SU-DHL-6 (cell line): ENCODE measurements at regions not wholly inside any gene's neighbourhood (a gene's known extent, or its start where the extent isn't known, plus 50 kb on each side); places are given as distances from the start of the nearest gene placed in this dataset.

Experiments used
- H2AFZ ChIP-seq: fragments of 200-600 bp; sonication (generic); 2 replicates; pipeline ENCODE4 v1.6.1; 2014; ENCODE audit warnings: low read depth, mild to moderate bottlenecking, moderate library complexity, mixed read lengths, antibody characterized with exemption, low read length; ENCODE audit not compliant: severe bottlenecking
- H3F3A ChIP-seq: fragments of 200-600 bp; shearing (Covaris generic); 2 replicates; pipeline ENCODE4 v1.6.0; 2016; ENCODE audit warnings: antibody characterized with exemption, mild to moderate bottlenecking; ENCODE audit not compliant: insufficient read depth
- H3K27ac ChIP-seq: fragments of 200-600 bp; sonication (generic); 2 replicates; pipeline ENCODE4 v1.5.1; 2016; ENCODE audit warnings: low read depth, mild to moderate bottlenecking, low read length, moderate library complexity, mixed read lengths
- H3K27me3 ChIP-seq: fragments of 200-600 bp; sonication (generic), shearing (Covaris generic); 2 replicates; pipeline ENCODE4 v1.6.0; 2014; ENCODE audit warnings: mild to moderate bottlenecking, low read length
- H3K36me3 ChIP-seq: fragments of 200-600 bp; sonication (generic); 2 replicates; pipeline ENCODE4 v1.6.1; 2014; ENCODE audit warnings: mild to moderate bottlenecking, low read length, mixed read lengths
- H3K4me2 ChIP-seq: fragments of 300-600, 200-600 bp; shearing (Covaris generic), sonication (generic); 2 replicates; pipeline ENCODE4 v1.6.0; 2014; ENCODE audit warnings: low read length, low read depth, mild to moderate bottlenecking; ENCODE audit not compliant: poor library complexity, severe bottlenecking
- H3K4me3 ChIP-seq: fragments of 200-600 bp; sonication (generic); 2 replicates; pipeline ENCODE4 v1.5.1; 2014; ENCODE audit warnings: antibody characterized with exemption, low read length, mild to moderate bottlenecking, mixed read lengths; ENCODE audit not compliant: insufficient read depth, poor library complexity, severe bottlenecking
- H3K79me2 ChIP-seq: fragments of 200-600 bp; sonication (generic); 2 replicates; pipeline ENCODE4 v1.6.1; 2014; ENCODE audit warnings: mild to moderate bottlenecking, low read length, moderate library complexity; ENCODE audit not compliant: insufficient read depth
- H3K9ac ChIP-seq: fragments of 200-600 bp; sonication (generic); 2 replicates; pipeline ENCODE4 v1.7.0; 2014; ENCODE audit warnings: mild to moderate bottlenecking, low read length
- H3K9me2 ChIP-seq: fragments of 200-600 bp; sonication (generic); replicated peaks from 2 replicates; pipeline ENCODE4 v1.6.1; 2014; ENCODE audit warnings: low read length; ENCODE audit not compliant: insufficient read depth
- H3K9me3 ChIP-seq: fragments of 200-600 bp; sonication (generic); 2 replicates; pipeline ENCODE4 v1.6.1; 2014; ENCODE audit warnings: low read length, mixed read lengths; ENCODE audit not compliant: insufficient read depth
- H4K20me1 ChIP-seq: fragments of 200-600 bp; sonication (generic); 2 replicates; pipeline ENCODE4 v1.6.1; 2014; ENCODE audit warnings: low read depth, mild to moderate bottlenecking, antibody characterized with exemption, low read length, moderate library complexity, mixed read lengths
- EZH2phosphoT487 ChIP-seq: fragments of 200-600 bp; sonication (generic), shearing (Covaris generic); conservative IDR thresholded peaks from 2 replicates; pipeline ENCODE4 v1.6.1; 2018; ENCODE audit warnings: mild to moderate bottlenecking, antibody characterized with exemption, low read length, moderate library complexity, mixed read lengths
- TF ChIP-seq, protein P1 (sequence below): fragments of 200-600 bp; sonication (generic); IDR thresholded peaks from one replicate; pipeline ENCODE4 v1.5.1; 2017; ENCODE audit warnings: antibody characterized with exemption, mild to moderate bottlenecking, low read length, moderate library complexity; ENCODE audit not compliant: insufficient read depth, poor library complexity, severe bottlenecking

DNA sequence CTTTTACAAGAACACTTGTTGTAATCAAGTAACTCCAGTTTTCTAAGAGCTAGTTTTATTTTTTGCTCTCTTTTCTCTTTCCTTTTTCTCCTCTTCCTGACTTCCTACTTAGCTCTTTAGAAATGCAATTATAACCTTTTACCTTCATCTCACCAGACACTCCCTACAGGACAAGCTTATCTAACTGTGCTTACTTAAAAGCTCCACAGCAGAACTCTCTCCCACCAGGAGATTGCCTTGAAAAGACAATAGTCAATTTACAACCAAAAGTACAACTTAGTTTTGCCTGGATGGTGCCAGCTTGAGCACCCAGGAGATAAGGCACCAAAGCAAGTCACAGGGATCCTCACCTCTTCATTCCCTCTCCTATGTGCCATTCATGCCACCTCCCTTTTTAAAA, 573.8 kb upstream of the LMCD1 start:
- Histone ChIP-seq H3K27me3 (no peaks in the 10 kb centered on the region), H3K4me2 (no peak overlapping the region), H3K9ac (no peak overlapping the region), H3K27ac (no peak overlapping the region), H3K79me2 (no peaks in the 10 kb centered on the region), H3K4me3 (no peak overlapping the region), H3F3A (no peaks in the 10 kb centered on the region), H3K36me3 (no peaks in the 10 kb centered on the region), H3K9me3 (no peaks in the 10 kb centered on the region), H3K9me2 (no peaks in the 10 kb centered on the region; the same call in 1 of the 2 replicates), H2AFZ (no peak overlapping the region), H4K20me1 (no peaks in the 10 kb centered on the region)
- TF ChIP-seq EZH2phosphoT487, result no peak
- TF ChIP-seq, protein P1, sequence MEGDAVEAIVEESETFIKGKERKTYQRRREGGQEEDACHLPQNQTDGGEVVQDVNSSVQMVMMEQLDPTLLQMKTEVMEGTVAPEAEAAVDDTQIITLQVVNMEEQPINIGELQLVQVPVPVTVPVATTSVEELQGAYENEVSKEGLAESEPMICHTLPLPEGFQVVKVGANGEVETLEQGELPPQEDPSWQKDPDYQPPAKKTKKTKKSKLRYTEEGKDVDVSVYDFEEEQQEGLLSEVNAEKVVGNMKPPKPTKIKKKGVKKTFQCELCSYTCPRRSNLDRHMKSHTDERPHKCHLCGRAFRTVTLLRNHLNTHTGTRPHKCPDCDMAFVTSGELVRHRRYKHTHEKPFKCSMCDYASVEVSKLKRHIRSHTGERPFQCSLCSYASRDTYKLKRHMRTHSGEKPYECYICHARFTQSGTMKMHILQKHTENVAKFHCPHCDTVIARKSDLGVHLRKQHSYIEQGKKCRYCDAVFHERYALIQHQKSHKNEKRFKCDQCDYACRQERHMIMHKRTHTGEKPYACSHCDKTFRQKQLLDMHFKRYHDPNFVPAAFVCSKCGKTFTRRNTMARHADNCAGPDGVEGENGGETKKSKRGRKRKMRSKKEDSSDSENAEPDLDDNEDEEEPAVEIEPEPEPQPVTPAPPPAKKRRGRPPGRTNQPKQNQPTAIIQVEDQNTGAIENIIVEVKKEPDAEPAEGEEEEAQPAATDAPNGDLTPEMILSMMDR, result no peak

DNA sequence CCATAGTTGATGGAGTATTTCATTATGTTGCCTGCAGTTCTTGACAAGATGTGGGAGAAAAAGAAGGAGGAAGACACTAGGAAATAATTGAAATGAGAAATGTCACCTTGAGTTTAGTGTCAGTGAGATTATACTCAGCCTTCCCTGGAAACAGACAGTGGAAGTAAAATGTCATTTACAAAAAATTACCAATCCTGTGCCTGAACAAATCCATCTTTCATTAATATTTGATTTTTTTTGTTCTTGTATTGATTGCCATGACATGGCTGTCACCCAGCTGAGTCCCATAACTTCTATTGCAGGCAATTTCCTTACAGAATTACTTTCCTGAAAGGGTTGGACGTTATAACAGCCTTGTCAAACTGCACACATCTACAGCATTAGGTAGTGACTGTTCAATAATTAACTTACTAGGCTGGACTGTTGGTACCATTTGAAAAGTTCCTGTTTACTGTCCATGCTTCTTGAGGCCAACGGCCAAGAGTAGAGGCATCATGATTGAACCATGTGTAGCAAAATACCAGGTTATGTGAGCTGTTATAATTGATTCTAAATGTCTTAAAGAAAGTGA, 572.2 kb upstream of the LMCD1 start:
- no peaks in the 10 kb centered on the region for H3F3A ChIP-seq
- no peak overlapping the region for H2AFZ ChIP-seq
- no peaks in the 10 kb centered on the region; the same call in 1 of the 2 replicates for H3K9me2 ChIP-seq
- no peaks in the 10 kb centered on the region for H3K79me2 ChIP-seq
- H3K36me3 ChIP-seq, result no peaks in the 10 kb centered on the region
- H4K20me1 ChIP-seq, result no peaks in the 10 kb centered on the region
- no peaks in the 10 kb centered on the region for H3K9me3 ChIP-seq
- H3K9ac ChIP-seq, result no peak overlapping the region
- H3K27ac ChIP-seq, result no peak overlapping the region
- TF ChIP-seq, protein P1, result no peak
- TF ChIP-seq EZH2phosphoT487, result no peak
- H3K27me3 ChIP-seq, result no peaks in the 10 kb centered on the region
- H3K4me3 ChIP-seq, result no peak overlapping the region
- H3K4me2 ChIP-seq, result no peak overlapping the region

DNA sequence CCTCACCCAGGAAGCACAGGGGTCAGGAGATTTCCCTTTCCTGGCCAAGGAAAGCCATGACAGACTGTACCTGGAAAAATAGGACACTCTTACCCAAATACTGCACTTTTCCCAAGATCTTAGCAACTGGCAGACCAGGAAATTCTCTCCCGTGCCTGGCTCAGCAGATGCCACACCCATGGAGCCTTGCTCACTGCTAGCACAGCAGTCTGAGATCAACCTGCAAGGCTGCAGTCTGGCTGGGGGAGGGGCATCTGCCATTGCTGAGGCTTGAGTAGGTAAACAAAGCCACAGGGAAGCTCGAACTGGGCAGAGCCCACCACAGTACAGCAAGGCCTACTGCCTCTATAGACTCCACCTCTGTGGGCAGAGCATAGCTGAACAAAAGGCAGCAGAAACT, 567.3 kb upstream of the LMCD1 start:
- H3K36me3 ChIP-seq, result no peaks in the 10 kb centered on the region
- H3K9me3 ChIP-seq, result no peaks in the 10 kb centered on the region
- no peak overlapping the region for H3K4me2 ChIP-seq
- H3K9me2 ChIP-seq, result no peaks in the 10 kb centered on the region
- no peak for TF ChIP-seq EZH2phosphoT487
- TF ChIP-seq, protein P1, result no peak
- H4K20me1 ChIP-seq, result no peaks in the 10 kb centered on the region
- no peak overlapping the region for H3K4me3 ChIP-seq
- no peaks in the 10 kb centered on the region for H3K79me2 ChIP-seq
- H2AFZ ChIP-seq, result no peak overlapping the region
- no peaks in the 10 kb centered on the region for H3K27me3 ChIP-seq
- H3F3A ChIP-seq, result no peaks in the 10 kb centered on the region
- H3K27ac ChIP-seq, result no peak overlapping the region
- H3K9ac ChIP-seq, result no peak overlapping the region
